ENCODE measurements at regions not wholly inside any gene's neighbourhood (a gene's known extent, or its start where the extent isn't known, plus 50 kb on each side); places are given as distances from the start of the nearest gene placed in this dataset.

DNA sequence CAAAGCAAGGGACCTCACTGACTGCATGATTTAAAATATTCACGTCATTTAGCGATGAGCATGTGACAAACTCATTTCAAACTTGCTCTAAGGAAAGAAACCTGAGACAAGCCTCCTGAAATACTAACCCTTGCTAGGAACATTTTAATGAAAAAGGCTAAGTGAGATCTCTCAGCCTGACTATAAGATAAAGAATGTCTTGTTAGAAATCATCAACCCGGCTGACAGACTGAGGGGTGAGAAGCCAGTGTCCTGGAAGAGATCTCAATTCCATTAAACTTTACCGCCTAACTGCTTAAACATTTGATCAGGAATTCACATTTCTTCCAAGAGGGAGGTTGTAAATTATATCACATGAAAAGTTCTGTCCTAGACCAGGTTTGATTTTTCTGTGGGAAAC is 274.8 kb upstream of the EXOC2 start:
- DNase-seq (ENCODE audit: extremely low read depth, low read depth): no peak
- no peak for TF ChIP-seq CTCF (IDR thresholded peaks at IDR 0.05; ENCODE audit: low read depth, low read length)

DNA sequence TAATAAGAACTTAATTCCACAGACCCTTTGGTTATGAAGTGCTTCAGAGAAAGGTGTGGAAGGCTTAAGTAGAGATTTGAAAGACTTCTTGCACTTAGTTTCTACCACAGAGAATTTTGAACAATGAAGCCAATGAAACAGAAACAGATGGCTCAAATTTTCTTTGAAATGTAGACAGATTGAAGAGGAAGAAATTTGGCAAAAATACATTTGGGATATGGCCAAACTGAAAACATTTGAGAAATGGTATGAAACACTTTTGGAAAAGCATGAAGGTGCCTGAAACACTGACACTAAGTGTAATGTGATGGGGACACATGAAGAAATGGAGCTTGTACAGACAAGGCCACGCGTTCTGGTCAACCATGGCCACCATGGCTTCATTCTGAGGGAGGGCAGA is 272.4 kb upstream of the EXOC2 start:
- TF ChIP-seq CTCF (IDR thresholded peaks at IDR 0.05; ENCODE audit: low read depth, low read length): no peak
- DNase-seq (ENCODE audit: extremely low read depth, low read depth): no peak

- no peak for DNase-seq (ENCODE audit: extremely low read depth, low read depth)
- no peak for TF ChIP-seq CTCF (IDR thresholded peaks at IDR 0.05; ENCODE audit: low read depth, low read length)
These were observed 270.5 kb upstream of the EXOC2 start for GRCh38 chr6:963456-963855.

- DNase-seq (ENCODE audit: extremely low read depth, low read depth): no peak
- TF ChIP-seq CTCF (IDR thresholded peaks at IDR 0.05; ENCODE audit: low read depth, low read length): no peak
These were observed 268.5 kb upstream of the EXOC2 start for GRCh38 chr6:961407-961960.

DNA sequence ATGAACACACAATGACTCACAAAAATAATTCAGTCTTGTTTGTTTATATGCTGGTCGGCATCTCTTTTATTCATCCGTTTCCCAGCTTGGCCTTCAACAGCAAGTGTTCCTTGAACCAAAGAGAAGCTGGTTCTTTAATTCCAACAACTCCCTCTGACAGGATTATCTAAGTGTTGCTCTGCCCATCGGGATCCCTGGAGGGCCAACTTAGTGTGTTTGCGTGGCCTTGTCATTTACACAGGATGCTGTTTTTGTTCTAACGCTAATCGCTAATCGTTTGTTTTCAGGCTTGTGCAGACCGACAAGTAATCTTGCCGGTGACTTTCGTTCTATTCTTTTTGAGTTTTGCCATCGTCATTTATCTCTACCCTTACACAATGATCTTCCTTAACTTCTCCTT is 267.4 kb upstream of the EXOC2 start:
- no peak for TF ChIP-seq CTCF (IDR thresholded peaks at IDR 0.05; ENCODE audit: low read depth, low read length)
- no peak for DNase-seq (ENCODE audit: extremely low read depth, low read depth)

DNA sequence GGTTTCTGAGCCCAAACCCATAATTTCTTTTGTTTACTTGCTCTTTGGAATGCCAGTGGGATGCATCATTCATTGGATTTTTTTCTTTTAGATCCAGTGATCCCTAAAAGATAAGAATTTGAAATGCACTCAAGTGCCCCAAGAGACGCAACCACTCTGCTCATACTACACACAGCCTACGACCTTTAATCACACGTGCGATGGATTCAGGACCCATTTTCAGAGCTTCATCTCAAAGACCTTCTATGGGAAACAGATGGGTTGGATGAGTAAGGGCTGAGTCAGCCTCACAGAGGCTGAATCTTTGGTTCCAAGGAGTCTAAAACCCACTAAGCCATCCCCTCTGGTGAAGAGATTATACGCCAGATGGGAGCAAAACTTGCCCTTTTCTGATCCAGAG is 265.5 kb upstream of the EXOC2 start:
- DNase-seq (ENCODE audit: extremely low read depth, low read depth): peak; percentile 92
- no peak for TF ChIP-seq CTCF (IDR thresholded peaks at IDR 0.05; ENCODE audit: low read depth, low read length)

GRCh38 chr6:951399-952181 is 258.7 kb upstream of the EXOC2 start:
- TF ChIP-seq CTCF (IDR thresholded peaks at IDR 0.05; ENCODE audit: low read depth, low read length): no peak
- DNase-seq (ENCODE audit: extremely low read depth, low read depth): no peak
